ENCODE measurements at regions not wholly inside any gene's neighbourhood (a gene's known extent, or its start where the extent isn't known, plus 50 kb on each side); places are given as distances from the start of the nearest gene placed in this dataset.

GRCh38 chr16:48885471-48885870 lies 275.5 kb upstream of the N4BP1 start:
- TF ChIP-seq POLR2A (IDR thresholded peaks at IDR 0.05) (no peak), CTCF (IDR thresholded peaks at IDR 0.05) (no peak), POLR2AphosphoS5 (IDR thresholded peaks at IDR 0.05) (no peak), EP300 (IDR thresholded peaks at IDR 0.05; ENCODE audit: low read depth) (no peak)
